Activated CD4-positive, alpha-beta T cell treated with anti-CD3 and anti-CD28 coated beads, Interleukin-2, amount 10 ng/mL, durations not matched to agents 7 days and 5 days (primary cell): ENCODE measurements at regions not wholly inside any gene's neighbourhood (a gene's known extent, or its start where the extent isn't known, plus 50 kb on each side); places are given as distances from the start of the nearest gene placed in this dataset.

ENCODE experiments used
- CTCF ChIA-PET: fragments of 350-600 bp; sonication (Branson Sonifier 250); formaldehyde crosslinking; loops from one replicate; lab custom pipeline; 2021; ENCODE audit warnings: antibody characterized with exemption; lab: Charles Lee
- POLR2A ChIA-PET: fragments of 350-600 bp; sonication (Branson Sonifier 250); formaldehyde crosslinking; loops from one replicate; lab custom pipeline; 2021; ENCODE audit warnings: antibody characterized with exemption; lab: Charles Lee
- DNase-seq: peaks from one replicate; pipeline ENCODE4 v3.0.0-alpha.2; 2020
- H3K27ac Mint-ChIP-seq: one replicate; pipeline ENCODE4 v1.8.0; 2021; ENCODE audit warnings: mild to moderate bottlenecking, moderate library complexity, mixed read lengths
- H3K27me3 Mint-ChIP-seq: one replicate; pipeline ENCODE4 v1.8.0; 2021; ENCODE audit warnings: mixed read lengths
- H3K36me3 Mint-ChIP-seq: one replicate; pipeline ENCODE4 v1.8.0; 2021; ENCODE audit warnings: low read depth, mixed read lengths
- H3K4me1 Mint-ChIP-seq: one replicate; pipeline ENCODE4 v1.8.0; 2021; ENCODE audit warnings: mixed read lengths
- H3K4me3 Mint-ChIP-seq: one replicate; pipeline ENCODE4 v1.8.0; 2021; ENCODE audit warnings: mild to moderate bottlenecking, moderate library complexity, mixed read lengths
- H3K9me3 Mint-ChIP-seq: one replicate; pipeline ENCODE4 v1.8.0; 2021; ENCODE audit warnings: mixed read lengths

- CTCF ChIA-PET, result no interaction called here
- no peak for DNase-seq
- H3K27me3 Mint-ChIP-seq, result peaks cover 12% of the 10 kb centered on the region
These were observed 173.6 kb downstream of the GALR1 start for GRCh38 chr18:77422974-77423867.

GRCh38 chr18:77433076-77433475 is 183.4 kb downstream of the GALR1 start:
- Mint-ChIP-seq H3K4me3 (no peak overlapping the region), H3K9me3 (no peaks in the 10 kb centered on the region), H3K36me3 (no peaks in the 10 kb centered on the region), H3K27ac (no peak overlapping the region), H3K27me3 (peaks cover 24% of the 10 kb centered on the region), H3K4me1 (no peaks in the 10 kb centered on the region)
- ChIA-PET POLR2A (no interaction called here), CTCF (no interaction called here)
- DNase-seq, result no peak

More at GRCh38 chr18:77422974-77423867, 173.6 kb downstream of the GALR1 start:
- Mint-ChIP-seq H3K27ac (no peak overlapping the region), H3K4me3 (no peak overlapping the region), H3K36me3 (no peaks in the 10 kb centered on the region), H3K9me3 (no peaks in the 10 kb centered on the region), H3K4me1 (no peaks in the 10 kb centered on the region)
- POLR2A ChIA-PET, result no interaction called here

GRCh38 chr18:77439888-77440287 is 190.2 kb downstream of the GALR1 start:
- POLR2A ChIA-PET, result no interaction called here
- H3K27me3 Mint-ChIP-seq, result peaks cover 11% of the 10 kb centered on the region
- CTCF ChIA-PET, result no interaction called here
- H3K4me3 Mint-ChIP-seq, result no peak overlapping the region
- no peaks in the 10 kb centered on the region for H3K9me3 Mint-ChIP-seq
- H3K27ac Mint-ChIP-seq, result no peak overlapping the region
- H3K36me3 Mint-ChIP-seq, result no peaks in the 10 kb centered on the region
- DNase-seq, result no peak
- no peaks in the 10 kb centered on the region for H3K4me1 Mint-ChIP-seq

- peaks cover 12% of the 10 kb centered on the region for H3K27me3 Mint-ChIP-seq
- no peaks in the 10 kb centered on the region for H3K36me3 Mint-ChIP-seq
- H3K4me3 Mint-ChIP-seq, result no peak overlapping the region
- no peak overlapping the region for H3K27ac Mint-ChIP-seq
- POLR2A ChIA-PET, result no interaction called here
- CTCF ChIA-PET, result interaction anchor here (0.6 kb wide), 1 partner anchor 11 kb away, joined by 3 read pairs; no protein-coding TSS in a partner anchor
- no peaks in the 10 kb centered on the region for H3K9me3 Mint-ChIP-seq
- no peak for DNase-seq
- H3K4me1 Mint-ChIP-seq, result no peaks in the 10 kb centered on the region
These were observed 192.7 kb downstream of the GALR1 start for GRCh38 chr18:77442393-77442792.

- Mint-ChIP-seq H3K9me3 (no peaks in the 10 kb centered on the region), H3K36me3 (no peaks in the 10 kb centered on the region), H3K4me3 (no peak overlapping the region), H3K27ac (no peak overlapping the region), H3K4me1 (no peaks in the 10 kb centered on the region), H3K27me3 (peaks cover 11% of the 10 kb centered on the region)
- DNase-seq, result no peak
- ChIA-PET CTCF (no interaction called here), POLR2A (interaction anchor here (0.6 kb wide), 1 partner anchor 735 kb away, joined by 3 read pairs; no protein-coding TSS in a partner anchor)
These were observed 194.7 kb downstream of the GALR1 start for GRCh38 chr18:77444385-77444784.

GRCh38 chr18:77448046-77448445 is 198.4 kb downstream of the GALR1 start:
- ChIA-PET CTCF (no interaction called here), POLR2A (no interaction called here)
- Mint-ChIP-seq H3K4me3 (no peak overlapping the region), H3K27me3 (peaks cover 7% of the 10 kb centered on the region), H3K4me1 (no peaks in the 10 kb centered on the region), H3K9me3 (no peaks in the 10 kb centered on the region), H3K36me3 (no peaks in the 10 kb centered on the region), H3K27ac (no peak overlapping the region)
- no peak for DNase-seq

- no peaks in the 10 kb centered on the region for H3K4me1 Mint-ChIP-seq
- no peaks in the 10 kb centered on the region for H3K9me3 Mint-ChIP-seq
- peaks cover 5% of the 10 kb centered on the region for H3K27me3 Mint-ChIP-seq
- CTCF ChIA-PET, result no interaction called here
- no peak for DNase-seq
- H3K27ac Mint-ChIP-seq, result no peak overlapping the region
- no peaks in the 10 kb centered on the region for H3K36me3 Mint-ChIP-seq
- H3K4me3 Mint-ChIP-seq, result no peak overlapping the region
- POLR2A ChIA-PET, result no interaction called here
These were observed 205.4 kb downstream of the GALR1 start for GRCh38 chr18:77455004-77455403.

- H3K36me3 Mint-ChIP-seq, result no peaks in the 10 kb centered on the region
- H3K4me1 Mint-ChIP-seq, result no peaks in the 10 kb centered on the region
- no peak overlapping the region for H3K4me3 Mint-ChIP-seq
- H3K27ac Mint-ChIP-seq, result no peak overlapping the region
- peaks cover 6% of the 10 kb centered on the region for H3K27me3 Mint-ChIP-seq
- POLR2A ChIA-PET, result no interaction called here
- DNase-seq, result no peak
- CTCF ChIA-PET, result no interaction called here
- H3K9me3 Mint-ChIP-seq, result no peaks in the 10 kb centered on the region
These were observed 208.0 kb downstream of the GALR1 start for GRCh38 chr18:77457681-77458080.

- Mint-ChIP-seq H3K9me3 (no peaks in the 10 kb centered on the region), H3K36me3 (no peaks in the 10 kb centered on the region), H3K27ac (no peak overlapping the region), H3K4me3 (no peak overlapping the region), H3K4me1 (no peaks in the 10 kb centered on the region), H3K27me3 (peaks cover 12% of the 10 kb centered on the region)
- no peak for DNase-seq
- ChIA-PET POLR2A (no interaction called here), CTCF (no interaction called here)
These were observed 211.5 kb downstream of the GALR1 start for GRCh38 chr18:77461062-77461688.

- ChIA-PET CTCF (interaction anchor here (0.6 kb wide), 1 partner anchor 97 kb away, joined by 3 read pairs; no protein-coding TSS in a partner anchor), POLR2A (no interaction called here)
- no peaks in the 10 kb centered on the region for H3K36me3 Mint-ChIP-seq
- DNase-seq, result no peak
- H3K4me3 Mint-ChIP-seq, result no peak overlapping the region
- no peaks in the 10 kb centered on the region for H3K9me3 Mint-ChIP-seq
- peaks cover 20% of the 10 kb centered on the region for H3K27me3 Mint-ChIP-seq
- H3K27ac Mint-ChIP-seq, result no peak overlapping the region
- no peaks in the 10 kb centered on the region for H3K4me1 Mint-ChIP-seq
These were observed 215.3 kb downstream of the GALR1 start for GRCh38 chr18:77464917-77465316.

- ChIA-PET POLR2A (no interaction called here), CTCF (no interaction called here)
- no peaks in the 10 kb centered on the region for H3K9me3 Mint-ChIP-seq
These were observed 217.2 kb downstream of the GALR1 start for GRCh38 chr18:77466890-77467289.

GRCh38 chr18:77469131-77469530 is 219.5 kb downstream of the GALR1 start:
- no peaks in the 10 kb centered on the region for H3K36me3 Mint-ChIP-seq

More at GRCh38 chr18:77466890-77467289, 217.2 kb downstream of the GALR1 start:
- H3K27me3 Mint-ChIP-seq, result peaks cover 25% of the 10 kb centered on the region
- H3K36me3 Mint-ChIP-seq, result no peaks in the 10 kb centered on the region
- H3K4me1 Mint-ChIP-seq, result no peaks in the 10 kb centered on the region
- H3K27ac Mint-ChIP-seq, result no peak overlapping the region
- DNase-seq, result no peak
- no peak overlapping the region for H3K4me3 Mint-ChIP-seq

More at GRCh38 chr18:77469131-77469530, 219.5 kb downstream of the GALR1 start:
- no peaks in the 10 kb centered on the region for H3K4me1 Mint-ChIP-seq
- peaks cover 18% of the 10 kb centered on the region for H3K27me3 Mint-ChIP-seq
- ChIA-PET POLR2A (no interaction called here), CTCF (no interaction called here)
- H3K9me3 Mint-ChIP-seq, result no peaks in the 10 kb centered on the region
- H3K4me3 Mint-ChIP-seq, result no peak overlapping the region
- no peak for DNase-seq
- no peak overlapping the region for H3K27ac Mint-ChIP-seq
